Karpas-422 (cell line): ENCODE measurements at regions not wholly inside any gene's neighbourhood (a gene's known extent, or its start where the extent isn't known, plus 50 kb on each side); places are given as distances from the start of the nearest gene placed in this dataset.

Experiments
- DNase-seq: peaks from one replicate; pipeline ENCODE4 v3.0.0-alpha.2; 2015
- H2AFZ ChIP-seq: fragments of 200-600 bp; sonication (generic); 2 replicates; pipeline ENCODE4 v1.6.1; 2014; ENCODE audit warnings: antibody characterized with exemption, low read length, mixed read lengths
- H3K27ac ChIP-seq: fragments of 200-600 bp; sonication (generic); 2 replicates; pipeline ENCODE4 v1.5.1; 2014; ENCODE audit warnings: mild to moderate bottlenecking, low read length, moderate library complexity
- H3K27me3 ChIP-seq: fragments of 200-600 bp; sonication (generic); 2 replicates; pipeline ENCODE4 v1.6.1; 2014; ENCODE audit warnings: low read length, mixed read lengths
- H3K36me3 ChIP-seq: fragments of 200-600 bp; sonication (generic); 2 replicates; pipeline ENCODE4 v1.6.1; 2014; ENCODE audit warnings: low read length, mixed read lengths; ENCODE audit not compliant: insufficient read depth
- H3K4me1 ChIP-seq: fragments of 200-600 bp; sonication (generic); 2 replicates; pipeline ENCODE4 v1.6.1; 2014; ENCODE audit warnings: mild to moderate bottlenecking, low read length, mixed read lengths
- H3K4me2 ChIP-seq: fragments of 200-600 bp; sonication (generic); 2 replicates; pipeline ENCODE4 v1.6.1; 2014; ENCODE audit warnings: low read length, low read depth, mild to moderate bottlenecking; ENCODE audit not compliant: poor library complexity, severe bottlenecking
- H3K4me3 ChIP-seq: fragments of 200-600 bp; sonication (generic); 2 replicates; pipeline ENCODE4 v1.5.1; 2014; ENCODE audit warnings: mild to moderate bottlenecking, antibody characterized with exemption, low read length, mixed read lengths
- H3K79me2 ChIP-seq: fragments of 200-600 bp; sonication (generic); 2 replicates; pipeline ENCODE4 v1.6.1; 2014; ENCODE audit warnings: mild to moderate bottlenecking, low read length, mixed read lengths
- H3K9ac ChIP-seq: fragments of 200-600 bp; sonication (generic); 2 replicates; pipeline ENCODE4 v1.6.0; 2014; ENCODE audit warnings: low read length
- H3K9me2 ChIP-seq: fragments of 200-600 bp; sonication (generic), shearing (Covaris generic); replicated peaks from 2 replicates; pipeline ENCODE4 v1.6.0; 2014; ENCODE audit warnings: mild to moderate bottlenecking, low read length, moderate library complexity; ENCODE audit not compliant: insufficient read depth
- H3K9me3 ChIP-seq: fragments of 300-700, 200-600 bp; sonication (generic); 2 replicates; pipeline ENCODE4 v1.6.1; 2014; ENCODE audit warnings: low read length, mixed read lengths
- H4K20me1 ChIP-seq: fragments of 200-600 bp; sonication (generic); 2 replicates; pipeline ENCODE4 v1.6.1; 2014; ENCODE audit warnings: mild to moderate bottlenecking, antibody characterized with exemption, low read length, low read depth; ENCODE audit not compliant: insufficient read depth

DNA sequence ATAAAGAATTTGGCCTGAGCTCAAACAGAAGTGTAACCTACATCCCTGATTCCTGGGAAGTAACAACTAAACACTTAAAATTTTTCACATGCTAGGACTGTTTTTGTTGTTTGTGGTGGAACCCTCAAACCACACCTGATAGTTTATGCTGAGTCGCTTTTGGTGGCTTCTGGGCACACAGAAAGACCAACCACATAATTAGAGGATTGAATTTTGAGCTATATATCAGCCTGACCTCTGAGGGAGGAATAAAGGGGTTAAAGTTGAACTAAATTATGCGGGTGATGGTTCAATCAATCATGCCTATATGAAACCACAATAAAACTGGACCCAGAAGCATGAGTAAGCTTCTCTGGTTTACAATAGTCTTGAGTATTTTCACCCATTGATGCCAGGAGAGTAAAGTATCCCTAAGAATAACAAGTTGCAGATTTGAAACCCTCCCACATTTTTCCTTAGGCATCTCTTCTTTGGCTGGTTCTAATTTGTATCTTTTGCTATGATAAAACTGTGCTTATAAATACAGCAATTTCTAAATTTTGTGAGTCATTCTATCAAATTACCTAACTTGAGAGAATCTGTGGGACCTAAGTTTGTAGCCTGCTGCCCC is 1304.5 kb upstream of the GBE1 start:
- Histone ChIP-seq H3K4me3 (no peak overlapping the region), H2AFZ (no peak overlapping the region), H3K27ac (no peak overlapping the region), H4K20me1 (no peaks in the 10 kb centered on the region), H3K9me3 (peaks cover 34% of the 10 kb centered on the region), H3K9me2 (no peaks in the 10 kb centered on the region), H3K79me2 (no peaks in the 10 kb centered on the region), H3K27me3 (no peaks in the 10 kb centered on the region), H3K4me2 (no peak overlapping the region), H3K9ac (no peak overlapping the region), H3K4me1 (no peaks in the 10 kb centered on the region), H3K36me3 (no peaks in the 10 kb centered on the region)
- no peak for DNase-seq

DNA sequence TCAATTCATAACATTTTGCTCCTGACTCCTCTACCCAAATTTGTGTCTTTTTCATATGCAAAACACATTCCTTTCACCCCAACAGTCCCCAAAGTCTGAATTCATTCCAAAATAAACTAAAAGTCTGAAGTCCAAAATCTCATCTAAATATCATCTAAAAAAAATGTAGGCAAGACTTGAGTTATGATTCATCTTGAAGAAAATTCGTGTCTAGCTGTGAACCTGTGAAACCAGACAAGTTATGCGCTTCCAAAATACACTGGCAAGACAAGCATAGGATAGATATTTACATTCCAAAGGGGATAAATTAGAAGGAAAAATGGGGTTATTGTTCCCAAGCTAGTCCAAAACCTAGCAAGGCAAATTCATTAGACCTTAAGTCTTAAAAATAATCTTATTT is 1302.0 kb upstream of the GBE1 start:
- DNase-seq, result no peak
- Histone ChIP-seq H3K36me3 (no peaks in the 10 kb centered on the region), H3K27ac (no peak overlapping the region), H4K20me1 (no peaks in the 10 kb centered on the region), H3K9me2 (no peaks in the 10 kb centered on the region), H2AFZ (no peak overlapping the region), H3K27me3 (no peaks in the 10 kb centered on the region), H3K4me1 (no peaks in the 10 kb centered on the region), H3K4me3 (no peak overlapping the region), H3K79me2 (no peaks in the 10 kb centered on the region), H3K9me3 (peaks cover 33% of the 10 kb centered on the region), H3K4me2 (no peak overlapping the region), H3K9ac (no peak overlapping the region)

DNA sequence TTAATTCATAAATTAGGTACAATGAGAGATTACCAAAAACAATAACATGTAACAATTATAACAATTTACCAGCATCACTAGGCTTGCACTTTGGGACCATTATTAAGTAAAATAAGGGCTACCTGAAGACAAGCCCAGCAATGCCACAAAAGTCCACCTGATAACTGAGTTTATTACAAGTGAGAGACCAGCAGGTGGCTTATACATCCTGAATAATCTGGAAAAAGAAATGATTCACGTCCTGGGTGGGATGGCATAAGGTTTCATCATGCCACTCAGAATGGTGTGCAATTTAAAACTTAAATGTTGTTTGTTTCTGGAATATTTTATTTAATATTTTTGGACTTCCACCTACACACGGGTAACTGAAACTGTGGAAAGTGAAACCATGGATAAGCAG is 1287.1 kb upstream of the GBE1 start:
- Histone ChIP-seq H3K4me2 (no peak overlapping the region), H3K4me1 (no peaks in the 10 kb centered on the region)
- no peak for DNase-seq

DNA sequence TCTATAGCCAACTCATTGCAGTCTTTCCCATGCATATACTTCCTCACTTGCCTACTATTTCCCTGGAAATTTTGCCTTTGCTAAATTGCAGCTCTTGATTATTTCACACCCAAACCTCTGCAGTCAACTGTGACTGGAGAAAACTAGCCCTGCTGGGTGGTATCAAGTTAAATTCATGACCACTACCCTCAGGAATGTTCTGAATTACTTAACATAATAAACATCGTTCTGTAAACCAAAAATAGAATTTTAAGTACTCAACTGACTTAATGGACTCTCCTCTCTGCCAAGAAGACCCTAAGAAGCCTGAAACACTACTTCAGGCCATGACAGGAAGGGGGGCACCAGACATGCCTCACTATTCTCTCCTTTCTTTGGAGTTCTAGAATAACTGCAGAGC is 1278.0 kb upstream of the GBE1 start:
- H4K20me1 ChIP-seq, result no peaks in the 10 kb centered on the region
- no peak overlapping the region for H3K4me2 ChIP-seq
- H3K9me3 ChIP-seq, result peaks cover 12% of the 10 kb centered on the region
- no peak overlapping the region for H2AFZ ChIP-seq
- no peaks in the 10 kb centered on the region for H3K36me3 ChIP-seq
- no peaks in the 10 kb centered on the region for H3K9me2 ChIP-seq
- H3K9ac ChIP-seq, result no peak overlapping the region
- H3K27ac ChIP-seq, result no peak overlapping the region
- H3K4me1 ChIP-seq, result no peaks in the 10 kb centered on the region
- no peaks in the 10 kb centered on the region for H3K27me3 ChIP-seq
- H3K79me2 ChIP-seq, result no peaks in the 10 kb centered on the region
- no peak for DNase-seq
- H3K4me3 ChIP-seq, result no peak overlapping the region

More for the DNA sequence above, 1287.1 kb upstream of the GBE1 start:
- Histone ChIP-seq H3K9me3 (peaks cover 8% of the 10 kb centered on the region), H3K36me3 (no peaks in the 10 kb centered on the region), H3K27ac (no peak overlapping the region), H3K4me3 (no peak overlapping the region), H4K20me1 (no peaks in the 10 kb centered on the region), H2AFZ (no peak overlapping the region), H3K9me2 (no peaks in the 10 kb centered on the region), H3K79me2 (no peaks in the 10 kb centered on the region), H3K27me3 (no peaks in the 10 kb centered on the region), H3K9ac (no peak overlapping the region)

DNA sequence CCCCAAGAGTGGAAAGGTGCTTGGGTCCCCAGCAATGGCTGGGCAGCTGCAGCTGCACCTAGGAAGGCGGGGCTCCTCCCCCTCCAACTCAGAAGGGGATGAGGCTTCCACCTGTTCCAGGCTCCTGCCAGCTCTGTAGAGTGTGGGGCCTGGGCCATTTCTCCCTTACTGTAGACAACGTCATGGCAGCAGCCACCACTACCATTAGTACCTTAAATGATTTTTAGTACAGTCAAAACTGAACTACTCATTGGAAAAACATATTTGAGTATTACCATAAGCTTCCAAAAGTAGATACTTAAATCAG is 1274.2 kb upstream of the GBE1 start:
- no peak overlapping the region for H3K27ac ChIP-seq
- no peaks in the 10 kb centered on the region for H3K9me2 ChIP-seq
- no peak overlapping the region for H3K4me2 ChIP-seq
- H3K4me1 ChIP-seq, result no peaks in the 10 kb centered on the region
- no peaks in the 10 kb centered on the region for H3K27me3 ChIP-seq
- DNase-seq, result no peak
- H2AFZ ChIP-seq, result no peak overlapping the region
- H4K20me1 ChIP-seq, result no peaks in the 10 kb centered on the region
- H3K9me3 ChIP-seq, result peaks cover 15% of the 10 kb centered on the region
- no peaks in the 10 kb centered on the region for H3K36me3 ChIP-seq
- H3K79me2 ChIP-seq, result no peaks in the 10 kb centered on the region
- H3K9ac ChIP-seq, result no peak overlapping the region
- no peak overlapping the region for H3K4me3 ChIP-seq

DNA sequence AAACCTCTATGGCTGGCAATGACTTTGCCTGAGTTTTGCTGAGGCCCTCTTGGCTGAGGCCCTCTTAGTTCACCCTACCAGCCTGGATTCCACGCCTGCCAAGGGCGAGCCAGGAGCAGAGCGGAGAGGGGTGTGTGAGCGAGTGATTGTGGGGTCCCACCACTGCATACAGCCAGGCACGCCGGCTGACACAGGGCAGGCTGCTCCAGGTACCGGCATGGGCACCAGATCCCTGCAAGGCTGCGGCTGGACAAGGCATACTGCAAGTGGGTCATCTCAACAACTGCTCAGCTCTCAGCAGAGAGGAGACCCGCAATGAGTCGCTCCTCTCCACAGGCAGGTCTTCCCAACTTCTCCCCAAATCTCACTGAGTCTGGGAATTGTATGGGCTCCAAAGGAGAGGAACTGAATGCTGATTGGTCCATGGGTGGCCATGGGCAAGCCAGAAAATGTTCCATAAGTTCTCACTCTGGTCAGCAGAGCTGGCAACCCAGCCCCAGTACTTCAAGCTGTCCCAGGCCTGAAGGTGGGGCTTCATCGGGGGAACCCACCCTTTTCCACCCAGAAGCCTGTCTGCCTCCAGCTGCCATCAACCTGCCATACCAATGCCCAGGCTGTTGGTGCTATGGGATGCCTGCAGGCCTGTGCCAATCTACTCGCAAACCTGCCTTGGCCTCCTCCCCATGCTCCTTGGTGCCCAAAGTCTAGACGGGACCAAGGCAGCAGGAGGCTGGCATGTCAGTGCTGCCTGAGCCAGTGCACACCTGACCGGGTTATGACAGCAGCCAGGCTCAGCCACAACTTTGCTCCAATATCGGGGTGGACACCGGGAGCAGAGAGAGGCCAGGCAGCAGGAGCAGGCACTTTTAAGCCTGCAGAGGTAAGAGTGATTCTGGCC is 1273.6 kb upstream of the GBE1 start:
- no peaks in the 10 kb centered on the region for H3K79me2 ChIP-seq
- no peaks in the 10 kb centered on the region for H3K9me2 ChIP-seq
- no peak overlapping the region for H2AFZ ChIP-seq
- H3K4me2 ChIP-seq, result no peak overlapping the region
- no peaks in the 10 kb centered on the region for H3K27me3 ChIP-seq
- no peak overlapping the region for H3K9ac ChIP-seq
- H3K4me3 ChIP-seq, result no peak overlapping the region
- no peaks in the 10 kb centered on the region for H3K4me1 ChIP-seq
- no peaks in the 10 kb centered on the region for H3K36me3 ChIP-seq
- peaks cover 20% of the 10 kb centered on the region for H3K9me3 ChIP-seq
- H3K27ac ChIP-seq, result no peak overlapping the region
- DNase-seq, result no peak
- H4K20me1 ChIP-seq, result no peaks in the 10 kb centered on the region

DNA sequence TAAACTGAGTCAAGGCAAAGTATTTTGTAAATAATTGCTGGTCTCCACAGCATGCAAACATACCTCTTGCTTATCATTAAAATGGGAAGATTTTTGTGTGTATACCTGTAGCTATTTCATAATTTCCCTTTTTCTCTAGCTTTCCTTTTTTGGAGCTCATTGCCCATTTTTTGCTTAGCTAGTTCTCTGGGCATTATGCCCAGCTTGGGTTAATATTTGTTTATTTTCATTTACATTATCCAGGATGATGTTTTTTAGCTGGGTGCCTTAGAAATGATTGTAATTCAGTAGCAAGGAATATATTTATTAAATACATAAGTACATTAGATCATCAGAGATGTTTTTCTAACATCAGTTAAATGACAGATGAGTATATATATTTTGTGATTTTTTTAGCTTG is 1271.7 kb upstream of the GBE1 start:
- Histone ChIP-seq H3K4me3 (no peak overlapping the region), H3K4me1 (no peaks in the 10 kb centered on the region), H3K9me2 (no peaks in the 10 kb centered on the region), H3K27ac (no peak overlapping the region), H3K9ac (no peak overlapping the region), H4K20me1 (no peaks in the 10 kb centered on the region), H3K36me3 (no peaks in the 10 kb centered on the region), H3K27me3 (no peaks in the 10 kb centered on the region), H3K4me2 (no peak overlapping the region), H2AFZ (no peak overlapping the region), H3K79me2 (no peaks in the 10 kb centered on the region), H3K9me3 (peaks cover 29% of the 10 kb centered on the region)
- no peak for DNase-seq

DNA sequence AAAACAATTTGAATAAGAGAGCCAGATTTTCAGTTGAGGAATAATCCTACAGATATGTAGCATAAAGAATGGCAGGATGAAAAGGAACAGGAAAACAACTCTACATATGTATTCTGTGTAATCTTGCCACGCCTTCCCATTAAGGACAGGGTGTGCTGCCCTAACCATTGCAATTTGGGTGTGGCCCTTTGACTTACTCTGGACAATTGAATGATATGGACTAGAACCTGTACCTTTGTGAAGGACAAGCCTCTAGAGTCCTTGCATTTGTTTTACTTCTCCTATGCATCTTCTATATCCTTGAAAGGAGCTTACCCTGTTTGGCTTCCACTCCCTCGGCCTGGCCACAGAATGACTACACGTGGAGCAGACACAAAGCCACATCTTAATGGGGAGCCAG is 1261.6 kb upstream of the GBE1 start:
- H3K9me2 ChIP-seq, result no peaks in the 10 kb centered on the region
- no peak overlapping the region for H2AFZ ChIP-seq
- no peak for DNase-seq
- no peaks in the 10 kb centered on the region for H4K20me1 ChIP-seq
- no peaks in the 10 kb centered on the region for H3K27me3 ChIP-seq
- H3K27ac ChIP-seq, result no peak overlapping the region
- H3K9me3 ChIP-seq, result peaks cover 41% of the 10 kb centered on the region
- H3K4me2 ChIP-seq, result no peak overlapping the region
- no peaks in the 10 kb centered on the region for H3K4me1 ChIP-seq
- no peaks in the 10 kb centered on the region for H3K79me2 ChIP-seq
- H3K4me3 ChIP-seq, result no peak overlapping the region
- H3K9ac ChIP-seq, result no peak overlapping the region
- no peaks in the 10 kb centered on the region for H3K36me3 ChIP-seq
